ENCODE measurements at regions not wholly inside any gene's neighbourhood (a gene's known extent, or its start where the extent isn't known, plus 50 kb on each side); places are given as distances from the start of the nearest gene placed in this dataset.
"Not testable (repeated sequence)": the region's sequence is repeated elsewhere in the genome, so short reads cannot be mapped to it uniquely, and the experiment has no call there.

- no peaks in the 10 kb centered on the region for H3K4me1 Mint-ChIP-seq (ENCODE audit: low read depth)
- TF ChIP-seq, protein P1, sequence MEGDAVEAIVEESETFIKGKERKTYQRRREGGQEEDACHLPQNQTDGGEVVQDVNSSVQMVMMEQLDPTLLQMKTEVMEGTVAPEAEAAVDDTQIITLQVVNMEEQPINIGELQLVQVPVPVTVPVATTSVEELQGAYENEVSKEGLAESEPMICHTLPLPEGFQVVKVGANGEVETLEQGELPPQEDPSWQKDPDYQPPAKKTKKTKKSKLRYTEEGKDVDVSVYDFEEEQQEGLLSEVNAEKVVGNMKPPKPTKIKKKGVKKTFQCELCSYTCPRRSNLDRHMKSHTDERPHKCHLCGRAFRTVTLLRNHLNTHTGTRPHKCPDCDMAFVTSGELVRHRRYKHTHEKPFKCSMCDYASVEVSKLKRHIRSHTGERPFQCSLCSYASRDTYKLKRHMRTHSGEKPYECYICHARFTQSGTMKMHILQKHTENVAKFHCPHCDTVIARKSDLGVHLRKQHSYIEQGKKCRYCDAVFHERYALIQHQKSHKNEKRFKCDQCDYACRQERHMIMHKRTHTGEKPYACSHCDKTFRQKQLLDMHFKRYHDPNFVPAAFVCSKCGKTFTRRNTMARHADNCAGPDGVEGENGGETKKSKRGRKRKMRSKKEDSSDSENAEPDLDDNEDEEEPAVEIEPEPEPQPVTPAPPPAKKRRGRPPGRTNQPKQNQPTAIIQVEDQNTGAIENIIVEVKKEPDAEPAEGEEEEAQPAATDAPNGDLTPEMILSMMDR (IDR thresholded peaks at IDR 0.05), result no peak
- DNase-seq (no peak), ATAC-seq (no peak)
- no peak overlapping the region for H3K27ac Mint-ChIP-seq
- H3K4me3 Mint-ChIP-seq, result no peak overlapping the region
- peaks cover 1% of the 10 kb centered on the region for H3K27me3 Mint-ChIP-seq
- intact Hi-C loops (cut with micrococcal nuclease), result no loop called here
- ChIA-PET POLR2A (no interaction called here), CTCF (no interaction called here)
- no peaks in the 10 kb centered on the region for H3K9me3 Mint-ChIP-seq
- H3K36me3 Mint-ChIP-seq (ENCODE audit: low read depth), result no peaks in the 10 kb centered on the region
Observed at GRCh38 chr15:95032156-95032555, 800.8 kb downstream of the MCTP2 start.

GRCh38 chr15:95035106-95035505 is 803.7 kb downstream of the MCTP2 start:
- H3K36me3 Mint-ChIP-seq (ENCODE audit: low read depth), result no peaks in the 10 kb centered on the region
- DNase-seq (no peak), ATAC-seq (no peak)
- TF ChIP-seq, protein P1 (IDR thresholded peaks at IDR 0.05), result no peak
- ChIA-PET POLR2A (no interaction called here), CTCF (no interaction called here)
- no peaks in the 10 kb centered on the region for H3K27me3 Mint-ChIP-seq
- no peaks in the 10 kb centered on the region for H3K4me1 Mint-ChIP-seq (ENCODE audit: low read depth)
- H3K4me3 Mint-ChIP-seq, result no peak overlapping the region
- no peak overlapping the region for H3K27ac Mint-ChIP-seq
- H3K9me3 Mint-ChIP-seq, result peaks cover 2% of the 10 kb centered on the region
- intact Hi-C loops (cut with micrococcal nuclease), result no loop called here

- ChIA-PET POLR2A (no interaction called here), CTCF (no interaction called here)
- Mint-ChIP-seq H3K36me3 (ENCODE audit: low read depth) (no peaks in the 10 kb centered on the region), H3K27ac (no peak overlapping the region), H3K4me3 (no peak overlapping the region), H3K9me3 (peaks cover 3% of the 10 kb centered on the region), H3K27me3 (no peaks in the 10 kb centered on the region), H3K4me1 (ENCODE audit: low read depth) (no peaks in the 10 kb centered on the region)
- intact Hi-C loops (cut with micrococcal nuclease), result no loop called here
- TF ChIP-seq, protein P1 (IDR thresholded peaks at IDR 0.05), result no peak
- DNase-seq (no peak), ATAC-seq (no peak)
Observed at GRCh38 chr15:95041297-95041696, 809.9 kb downstream of the MCTP2 start.

DNA sequence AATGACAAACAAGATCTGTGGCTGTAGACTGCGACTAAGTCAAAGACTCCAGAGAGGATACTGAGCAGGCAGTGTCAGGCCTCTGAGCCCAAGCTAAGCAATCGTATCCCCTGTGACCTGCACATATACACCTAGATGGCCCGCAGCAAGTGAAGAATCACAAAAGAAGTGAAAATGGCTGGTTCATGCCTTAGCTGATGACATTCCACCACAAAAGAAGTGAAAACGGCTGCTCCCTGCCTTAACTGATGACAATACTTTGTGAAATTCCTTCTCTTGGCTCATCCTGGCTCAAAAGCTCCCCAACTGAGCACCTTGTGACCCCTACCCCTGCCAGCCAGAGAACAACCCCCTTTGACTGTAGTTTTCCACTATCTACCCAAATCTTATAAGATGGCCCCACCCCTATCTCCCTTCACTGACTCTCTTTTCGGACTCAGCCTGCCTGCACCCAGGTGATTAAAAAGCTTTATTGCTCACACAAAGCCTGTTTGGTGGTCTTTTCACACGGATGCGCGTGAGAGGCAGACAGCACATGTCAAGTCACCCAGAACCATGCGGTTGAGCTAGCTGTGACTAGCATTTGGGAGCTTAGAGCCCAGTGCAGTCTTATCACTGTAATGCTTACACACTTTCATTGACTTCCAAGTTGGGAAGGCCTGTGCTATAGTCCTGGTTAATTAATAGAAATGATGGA is 812.0 kb downstream of the MCTP2 start:
- H3K27ac Mint-ChIP-seq; H3K27me3 Mint-ChIP-seq; DNase-seq; H3K4me3 Mint-ChIP-seq; H3K36me3 Mint-ChIP-seq (ENCODE audit: low read depth); CTCF ChIA-PET; intact Hi-C loops (cut with micrococcal nuclease); ATAC-seq; H3K4me1 Mint-ChIP-seq (ENCODE audit: low read depth); POLR2A ChIA-PET: not testable (repeated sequence)
- H3K9me3 Mint-ChIP-seq, result peaks cover 12% of the 10 kb centered on the region

DNA sequence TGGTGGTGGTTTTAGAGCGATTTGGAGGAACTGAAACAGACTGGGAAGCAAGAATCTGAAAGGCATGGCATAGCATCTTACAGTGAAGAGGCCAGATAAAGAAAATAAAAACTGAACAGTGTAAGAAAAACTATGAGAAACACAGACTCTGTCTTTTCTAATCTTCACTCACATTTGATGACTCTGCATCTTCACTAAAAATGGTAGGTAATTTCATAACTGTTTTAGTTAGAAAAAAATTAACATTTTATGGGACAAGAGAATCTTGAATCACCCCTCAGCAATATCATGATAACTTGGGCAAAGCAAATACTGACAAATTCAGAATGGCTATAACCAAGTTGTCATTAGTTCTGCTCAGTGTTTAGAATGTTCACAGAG is 812.6 kb downstream of the MCTP2 start:
- CTCF ChIA-PET, result no interaction called here
- Mint-ChIP-seq H3K4me1 (ENCODE audit: low read depth) (no peaks in the 10 kb centered on the region), H3K9me3 (peaks cover 14% of the 10 kb centered on the region), H3K27me3 (no peaks in the 10 kb centered on the region), H3K27ac (no peak overlapping the region), H3K4me3 (no peak overlapping the region), H3K36me3 (ENCODE audit: low read depth) (no peaks in the 10 kb centered on the region)
- POLR2A ChIA-PET, result no interaction called here
- intact Hi-C loops (cut with micrococcal nuclease), result no loop called here
- ATAC-seq (no peak), DNase-seq (no peak)
- TF ChIP-seq, protein P1 (IDR thresholded peaks at IDR 0.05), result no peak

Measured in activated CD8-positive, alpha-beta T cell treated with anti-CD3 and anti-CD28 coated beads for 36 hours (primary cell).